HepG2 (cell line): ENCODE measurements at regions not wholly inside any gene's neighbourhood (a gene's known extent, or its start where the extent isn't known, plus 50 kb on each side); places are given as distances from the start of the nearest gene placed in this dataset.

Experiments
- CTCF ChIP-seq: sonication (generic); formaldehyde crosslinking; IDR thresholded peaks from 2 replicates; pipeline ENCODE4 v1.5.0; 2020; ENCODE audit warnings: mild to moderate bottlenecking, missing genetic modification reagents, moderate library complexity
- EZH2 ChIP-seq: conservative IDR thresholded peaks from 2 replicates; pipeline ENCODE4 v1.6.1; 2012; ENCODE audit warnings: mild to moderate bottlenecking, low read depth, low read length, moderate library complexity
- FOSL2 ChIP-seq: sonication (generic); formaldehyde crosslinking; IDR thresholded peaks from 2 replicates; pipeline ENCODE4 v1.4.0; 2020; ENCODE audit warnings: missing genetic modification reagents
- JUND ChIP-seq: sonication (generic); formaldehyde crosslinking; IDR thresholded peaks from 2 replicates; pipeline ENCODE4 v1.8.0; 2022; ENCODE audit warnings: mild to moderate bottlenecking, missing genetic modification reagents
- MXI1 ChIP-seq: IDR thresholded peaks from 3 replicates; pipeline ENCODE4 v1.6.1; 2012; ENCODE audit warnings: low read depth, low read length, inconsistent platforms, borderline replicate concordance
- PCBP1 ChIP-seq: fragments of 200-400 bp; formaldehyde crosslinking; IDR thresholded peaks from 2 replicates; pipeline ENCODE4 v1.6.1; 2017; ENCODE audit warnings: mild to moderate bottlenecking, low read depth, low read length, borderline replicate concordance
- POGK ChIP-seq: sonication (generic); formaldehyde crosslinking; conservative IDR thresholded peaks from 2 replicates; pipeline ENCODE4 v1.8.0; 2022; ENCODE audit warnings: mild to moderate bottlenecking, moderate library complexity, missing genetic modification reagents
- POLR2A ChIP-seq, 2 experiments: IDR thresholded peaks; 2 replicates each; pipeline ENCODE4 v1.6.1; 2011; ENCODE audit warnings: low read depth in 2 of 2, low read length in 2 of 2, mild to moderate bottlenecking in 1 of 2, moderate library complexity in 1 of 2; ENCODE audit not compliant: insufficient read depth in 1 of 2
- REST ChIP-seq, 2 experiments: IDR thresholded peaks; 2 replicates each; pipeline ENCODE4 v1.6.1; 2011 to 2012; ENCODE audit warnings: low read length in 2 of 2, borderline replicate concordance in 1 of 2, low read depth in 1 of 2, mild to moderate bottlenecking in 1 of 2, moderate library complexity in 1 of 2
- STAT6 ChIP-seq: sonication (generic); formaldehyde crosslinking; IDR thresholded peaks from 2 replicates; pipeline ENCODE4 v1.4.0; 2020; ENCODE audit warnings: missing genetic modification reagents, mild to moderate bottlenecking, borderline replicate concordance
- YEATS2 ChIP-seq: sonication (generic); formaldehyde crosslinking; IDR thresholded peaks from 2 replicates; pipeline ENCODE4 v1.4.0; 2020; ENCODE audit warnings: missing genetic modification reagents, borderline replicate concordance
- ZBTB42 ChIP-seq: sonication (generic); formaldehyde crosslinking; IDR thresholded peaks from 2 replicates; pipeline ENCODE4 v1.5.0; 2020; ENCODE audit warnings: mild to moderate bottlenecking, missing genetic modification reagents
- ZNF644 ChIP-seq: IDR thresholded peaks from 2 replicates; pipeline ENCODE4 v1.6.1; 2016; ENCODE audit warnings: low read depth
- ZNF713 ChIP-seq: sonication (generic); formaldehyde crosslinking; IDR thresholded peaks from 2 replicates; pipeline ENCODE4 v1.4.0; 2020; ENCODE audit warnings: mild to moderate bottlenecking, missing genetic modification reagents

GRCh38 chr3:83821506-83821905, 1137.3 kb upstream of the CADM2 start:
- TF ChIP-seq POLR2A (IDR thresholded peaks at IDR 0.05; ENCODE audit: insufficient read depth in 1 of 2, low read depth in 2 of 2, low read length in 2 of 2) (no peak), POGK (no peak), JUND (no peak), PCBP1 (no peak), FOSL2 (CRISPR knock-in tag) (no peak), ZNF644 (CRISPR knock-in tag) (no peak), CTCF (CRISPR knock-in tag) (no peak), EZH2 (no peak), STAT6 (no peak), ZBTB42 (CRISPR knock-in tag) (no peak), REST (IDR thresholded peaks at IDR 0.05; ENCODE audit: borderline replicate concordance in 1 of 2, low read depth in 1 of 2, low read length in 2 of 2) (no peak), MXI1 (no peak), ZNF713 (no peak), YEATS2 (CRISPR knock-in tag) (no peak)
